ENCODE measurements at regions not wholly inside any gene's neighbourhood (a gene's known extent, or its start where the extent isn't known, plus 50 kb on each side); places are given as distances from the start of the nearest gene placed in this dataset.

- no TSS peak for BruUV-seq (replicated peaks)
- DNase-seq (ENCODE audit: low read depth, low spot score) (no peak), ATAC-seq (no peak)
- H3K9me3 ChIP-seq (ENCODE audit: control insufficient read depth, insufficient read depth, low read depth, low read length), result no peaks in the 10 kb centered on the region
- ChIA-PET CTCF (no interaction called here), POLR2A (no interaction called here)
- H3K27me3 ChIP-seq (ENCODE audit: control insufficient read depth, insufficient read depth, low read length), result no peaks in the 10 kb centered on the region
- no peaks in the 10 kb centered on the region for H3K4me1 ChIP-seq (ENCODE audit: control insufficient read depth, insufficient read depth, low read length)
- no peak overlapping the region for H3K27ac ChIP-seq (ENCODE audit: low read length)
- intact Hi-C loops (cut with micrococcal nuclease; ENCODE audit: unreplicated experiment) (no loop called here), in situ Hi-C loops (cut with HindIII; ENCODE audit: low pct_unique_long_range_greater_than_20kb, low sequenced_read_pairs) (no loop called here)
- no peak overlapping the region for H3K4me3 ChIP-seq (ENCODE audit: low read depth in 2 of 2, low read length in 2 of 2)
- no peaks in the 10 kb centered on the region for H3K36me3 ChIP-seq (ENCODE audit: control insufficient read depth, insufficient read depth, low read length)
- TF ChIP-seq POLR2AphosphoS5 (IDR thresholded peaks at IDR 0.05; ENCODE audit: low read depth, low read length), result no peak
- no peak for TF ChIP-seq SIN3A (IDR thresholded peaks at IDR 0.05; ENCODE audit: borderline replicate concordance, insufficient read depth, low read depth, low read length)
- TF ChIP-seq, protein P1, sequence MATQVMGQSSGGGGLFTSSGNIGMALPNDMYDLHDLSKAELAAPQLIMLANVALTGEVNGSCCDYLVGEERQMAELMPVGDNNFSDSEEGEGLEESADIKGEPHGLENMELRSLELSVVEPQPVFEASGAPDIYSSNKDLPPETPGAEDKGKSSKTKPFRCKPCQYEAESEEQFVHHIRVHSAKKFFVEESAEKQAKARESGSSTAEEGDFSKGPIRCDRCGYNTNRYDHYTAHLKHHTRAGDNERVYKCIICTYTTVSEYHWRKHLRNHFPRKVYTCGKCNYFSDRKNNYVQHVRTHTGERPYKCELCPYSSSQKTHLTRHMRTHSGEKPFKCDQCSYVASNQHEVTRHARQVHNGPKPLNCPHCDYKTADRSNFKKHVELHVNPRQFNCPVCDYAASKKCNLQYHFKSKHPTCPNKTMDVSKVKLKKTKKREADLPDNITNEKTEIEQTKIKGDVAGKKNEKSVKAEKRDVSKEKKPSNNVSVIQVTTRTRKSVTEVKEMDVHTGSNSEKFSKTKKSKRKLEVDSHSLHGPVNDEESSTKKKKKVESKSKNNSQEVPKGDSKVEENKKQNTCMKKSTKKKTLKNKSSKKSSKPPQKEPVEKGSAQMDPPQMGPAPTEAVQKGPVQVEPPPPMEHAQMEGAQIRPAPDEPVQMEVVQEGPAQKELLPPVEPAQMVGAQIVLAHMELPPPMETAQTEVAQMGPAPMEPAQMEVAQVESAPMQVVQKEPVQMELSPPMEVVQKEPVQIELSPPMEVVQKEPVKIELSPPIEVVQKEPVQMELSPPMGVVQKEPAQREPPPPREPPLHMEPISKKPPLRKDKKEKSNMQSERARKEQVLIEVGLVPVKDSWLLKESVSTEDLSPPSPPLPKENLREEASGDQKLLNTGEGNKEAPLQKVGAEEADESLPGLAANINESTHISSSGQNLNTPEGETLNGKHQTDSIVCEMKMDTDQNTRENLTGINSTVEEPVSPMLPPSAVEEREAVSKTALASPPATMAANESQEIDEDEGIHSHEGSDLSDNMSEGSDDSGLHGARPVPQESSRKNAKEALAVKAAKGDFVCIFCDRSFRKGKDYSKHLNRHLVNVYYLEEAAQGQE (IDR thresholded peaks at IDR 0.05; ENCODE audit: insufficient read depth in 1 of 2, low read depth in 2 of 2, low read length in 1 of 2), result no peak
- TF ChIP-seq CTCF (IDR thresholded peaks at IDR 0.05), result no peak
- TF ChIP-seq TCF7L2 (IDR thresholded peaks at IDR 0.05; ENCODE audit: low read depth, low read length), result no peak
Measured at GRCh38 chr6:95660544-95660943, 83.2 kb downstream of the MANEA start.

- no peak for TF ChIP-seq SIN3A (IDR thresholded peaks at IDR 0.05; ENCODE audit: borderline replicate concordance, insufficient read depth, low read depth, low read length)
- no peak for TF ChIP-seq TCF7L2 (IDR thresholded peaks at IDR 0.05; ENCODE audit: low read depth, low read length)
- no peak for TF ChIP-seq CTCF (IDR thresholded peaks at IDR 0.05)
- no peak for TF ChIP-seq POLR2AphosphoS5 (IDR thresholded peaks at IDR 0.05; ENCODE audit: low read depth, low read length)
- TF ChIP-seq, protein P1 (IDR thresholded peaks at IDR 0.05; ENCODE audit: insufficient read depth in 1 of 2, low read depth in 2 of 2, low read length in 1 of 2), result no peak
- CTCF ChIA-PET, result no interaction called here
- ATAC-seq, result no peak
Measured at GRCh38 chr6:95670011-95670463, 92.7 kb downstream of the MANEA start.

More at GRCh38 chr6:95670011-95670463, 92.7 kb downstream of the MANEA start:
- H3K27me3 ChIP-seq (ENCODE audit: control insufficient read depth, insufficient read depth, low read length), result no peaks in the 10 kb centered on the region
- intact Hi-C loops (cut with micrococcal nuclease; ENCODE audit: unreplicated experiment) (no loop called here), in situ Hi-C loops (cut with HindIII; ENCODE audit: low pct_unique_long_range_greater_than_20kb, low sequenced_read_pairs) (no loop called here)
- POLR2A ChIA-PET, result no interaction called here
- no peak overlapping the region for H3K4me3 ChIP-seq (ENCODE audit: low read depth in 2 of 2, low read length in 2 of 2)
- DNase-seq (ENCODE audit: low read depth, low spot score), result no peak
- no peaks in the 10 kb centered on the region for H3K36me3 ChIP-seq (ENCODE audit: control insufficient read depth, insufficient read depth, low read length)
- H3K9me3 ChIP-seq (ENCODE audit: control insufficient read depth, insufficient read depth, low read depth, low read length), result no peaks in the 10 kb centered on the region
- no peak overlapping the region for H3K27ac ChIP-seq (ENCODE audit: low read length)
- H3K4me1 ChIP-seq (ENCODE audit: control insufficient read depth, insufficient read depth, low read length), result no peaks in the 10 kb centered on the region
- BruUV-seq (replicated peaks), result no TSS peak

All from Panc1 (cell line).